Midbrain (tissue), 1 donor: ENCODE measurements at regions not wholly inside any gene's neighbourhood (a gene's known extent, or its start where the extent isn't known, plus 50 kb on each side); places are given as distances from the start of the nearest gene placed in this dataset.
"Not testable (repeated sequence)": the region's sequence is repeated elsewhere in the genome, so short reads cannot be mapped to it uniquely, and the experiment has no call there.

Experiments used
- DNase-seq: peaks from one replicate; lab custom pipeline; 2025; lab: John Stamatoyannopoulos, UW

GRCh38 chr6:20341096-20341495, 60.6 kb upstream of the E2F3 start:
- DNase-seq, result no peak

DNA sequence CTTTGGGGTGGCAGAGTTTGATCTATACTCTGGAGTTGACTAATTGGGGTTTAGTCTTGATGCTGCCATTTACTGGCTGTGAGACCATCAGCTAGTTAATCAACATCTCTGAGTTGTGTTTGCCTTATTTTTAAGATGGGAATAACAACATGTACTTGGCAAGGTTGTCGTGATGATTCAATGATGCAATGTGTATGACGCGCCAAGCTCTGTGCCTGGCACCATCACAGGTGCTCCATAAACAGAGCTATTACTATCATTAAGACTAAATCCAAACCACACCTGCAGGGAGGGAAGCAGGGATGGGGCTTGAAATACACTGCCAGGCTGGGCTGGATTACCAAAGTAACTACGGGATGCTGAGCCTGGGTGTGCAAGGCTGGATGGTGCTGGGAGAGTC, 60.1 kb upstream of the E2F3 start:
- no peak for DNase-seq

GRCh38 chr6:20346948-20347347, 54.7 kb upstream of the E2F3 start:
- DNase-seq, result not testable (repeated sequence)

- DNase-seq, result no peak
Measured at GRCh38 chr6:20348041-20348440, 53.6 kb upstream of the E2F3 start.

- DNase-seq, result no peak
Measured at GRCh38 chr6:20349225-20349624, 52.5 kb upstream of the E2F3 start.

DNA sequence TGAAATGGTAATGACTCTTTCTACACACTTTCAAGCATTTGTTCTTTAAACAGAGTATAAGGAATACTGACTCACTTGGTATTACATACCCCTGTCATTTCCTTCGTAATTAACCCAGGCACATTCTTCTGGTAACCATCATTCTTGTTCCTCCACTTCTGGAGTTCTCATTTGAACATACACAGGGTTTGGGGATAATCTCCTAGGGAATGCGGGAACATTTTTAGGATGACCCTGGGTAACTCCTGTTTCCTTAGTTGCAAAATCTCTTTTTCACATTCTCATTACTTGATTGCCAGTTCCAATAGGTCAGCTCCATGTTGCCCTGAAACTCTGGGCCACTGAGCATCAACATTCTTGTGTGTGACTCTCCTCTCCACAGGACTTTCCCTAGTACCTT, 51.5 kb upstream of the E2F3 start:
- no peak for DNase-seq

DNA sequence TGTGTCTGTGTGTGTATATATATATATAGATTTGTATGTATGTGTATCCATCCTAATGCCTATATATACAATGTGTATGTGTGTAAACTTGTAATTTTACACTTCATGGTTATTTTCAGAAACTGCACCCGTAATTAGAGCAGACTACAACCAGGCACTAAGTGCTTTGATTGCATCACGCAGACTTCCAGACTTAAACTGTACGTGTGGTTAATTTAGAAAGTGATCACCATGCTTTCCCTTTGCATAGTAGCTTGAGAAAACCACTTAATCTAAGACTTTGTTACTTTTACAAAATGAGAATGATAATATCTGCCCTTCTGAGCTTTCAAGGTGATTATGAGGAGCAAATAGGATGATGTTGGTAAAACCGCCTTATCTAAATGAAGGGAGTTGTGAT, 50.1 kb upstream of the E2F3 start:
- DNase-seq, result no peak
